Ishikawa (cell line): ENCODE measurements at regions not wholly inside any gene's neighbourhood (a gene's known extent, or its start where the extent isn't known, plus 50 kb on each side); places are given as distances from the start of the nearest gene placed in this dataset.

Source experiments
- EP300 ChIP-seq: IDR thresholded peaks from 2 replicates; pipeline ENCODE4 v1.6.1; 2012; ENCODE audit warnings: borderline replicate concordance
- MAX ChIP-seq: IDR thresholded peaks from 2 replicates; pipeline ENCODE4 v1.6.1; 2012
- NFIC ChIP-seq: IDR thresholded peaks from 2 replicates; pipeline ENCODE4 v1.6.1; 2012
- RAD21 ChIP-seq: IDR thresholded peaks from 2 replicates; pipeline ENCODE4 v1.6.1; 2012; ENCODE audit warnings: low read depth
- REST ChIP-seq: IDR thresholded peaks from 2 replicates; pipeline ENCODE4 v1.6.1; 2012; ENCODE audit warnings: low read depth, mild to moderate bottlenecking
- TAF1 ChIP-seq: IDR thresholded peaks from 2 replicates; pipeline ENCODE4 v1.6.1; 2012; ENCODE audit warnings: low read depth, mild to moderate bottlenecking
- USF1 ChIP-seq: IDR thresholded peaks from 2 replicates; pipeline ENCODE4 v1.6.1; 2012
- ZBTB7A ChIP-seq: IDR thresholded peaks from 2 replicates; pipeline ENCODE4 v1.6.1; 2012; ENCODE audit warnings: low read depth

GRCh38 chr1:229209386-229209785 lies 61.5 kb upstream of the RAB4A start:
- TF ChIP-seq EP300 (no peak), RAD21 (no peak), TAF1 (no peak), MAX (no peak), NFIC (no peak), REST (no peak), ZBTB7A (no peak), USF1 (no peak)
